ENCODE measurements at regions not wholly inside any gene's neighbourhood (a gene's known extent, or its start where the extent isn't known, plus 50 kb on each side); places are given as distances from the start of the nearest gene placed in this dataset.

- no peak for DNase-seq
These were observed 182.0 kb upstream of the KLF4 start for GRCh38 chr9:107671588-107671987.

GRCh38 chr9:107669422-107669821, 179.9 kb upstream of the KLF4 start:
- no peak for DNase-seq

- peak in 2 of 4 experiments; percentile 13 to 18 for DNase-seq
These were observed 177.9 kb upstream of the KLF4 start for GRCh38 chr9:107667231-107668070.

GRCh38 chr9:107665057-107665456, 175.5 kb upstream of the KLF4 start:
- no peak for DNase-seq

GRCh38 chr9:107660976-107661375, 171.4 kb upstream of the KLF4 start:
- no peak for DNase-seq

GRCh38 chr9:107653263-107653821, 163.8 kb upstream of the KLF4 start:
- no peak for DNase-seq

- no peak for DNase-seq
These were observed 161.4 kb upstream of the KLF4 start for GRCh38 chr9:107650995-107651394.

- DNase-seq: no peak
These were observed 160.8 kb upstream of the KLF4 start for GRCh38 chr9:107650321-107650720.

GRCh38 chr9:107648153-107648715, 158.7 kb upstream of the KLF4 start:
- no peak for DNase-seq

- no peak for DNase-seq
These were observed 158.0 kb upstream of the KLF4 start for GRCh38 chr9:107647611-107648010.

- DNase-seq: no peak
These were observed 157.6 kb upstream of the KLF4 start for GRCh38 chr9:107647141-107647540.

- DNase-seq: no peak
These were observed 155.9 kb upstream of the KLF4 start for GRCh38 chr9:107645464-107645833.

GRCh38 chr9:107644733-107645463, 155.3 kb upstream of the KLF4 start:
- DNase-seq: peak; percentile 81 to 91 (median 88)

GRCh38 chr9:107639426-107639825, 149.9 kb upstream of the KLF4 start:
- DNase-seq: no peak

- DNase-seq: peak; percentile 80 to 90 (median 84)
These were observed 149.1 kb upstream of the KLF4 start for GRCh38 chr9:107638521-107639310.

- DNase-seq: peak; percentile 94 to 98 (median 96)
These were observed 148.2 kb upstream of the KLF4 start for GRCh38 chr9:107637421-107638420.

- DNase-seq: peak in 3 of 4 experiments; percentile 15 to 41 (median 16)
These were observed 147.2 kb upstream of the KLF4 start for GRCh38 chr9:107636571-107637381.

- peak in 2 of 4 experiments; percentile 27 to 29 for DNase-seq
These were observed 146.2 kb upstream of the KLF4 start for GRCh38 chr9:107635803-107636174.

GRCh38 chr9:107635101-107635802, 145.7 kb upstream of the KLF4 start:
- DNase-seq: peak in 1 of 4 experiments; percentile 14

- DNase-seq: no peak
These were observed 143.8 kb upstream of the KLF4 start for GRCh38 chr9:107633406-107633805.
